ENCODE measurements at regions not wholly inside any gene's neighbourhood (a gene's known extent, or its start where the extent isn't known, plus 50 kb on each side); places are given as distances from the start of the nearest gene placed in this dataset.

- no peaks in the 10 kb centered on the region for H3K4me1 ChIP-seq (ENCODE audit: control insufficient read depth in 2 of 2, insufficient read depth in 2 of 2, low read length in 2 of 2)
- no peaks in the 10 kb centered on the region for H3K36me3 ChIP-seq (ENCODE audit: control insufficient read depth in 2 of 2, insufficient read depth in 2 of 2, low read length in 2 of 2)
- no peaks in the 10 kb centered on the region for H3K9me3 ChIP-seq (ENCODE audit: control insufficient read depth in 2 of 2, low read length in 2 of 2)
- no peaks in the 10 kb centered on the region for H3K27me3 ChIP-seq (ENCODE audit: control insufficient read depth in 2 of 2, insufficient read depth in 2 of 2, low read length in 2 of 2)
- H3K9ac ChIP-seq (ENCODE audit: low read depth in 1 of 2, low read length in 2 of 2) = no peak overlapping the region
- no peak overlapping the region for H3K27ac ChIP-seq (ENCODE audit: low read depth in 2 of 2, low read length in 2 of 2)
- no peak overlapping the region for H3K4me3 ChIP-seq (ENCODE audit: low read length in 2 of 2)
Observed at GRCh38 chr10:105506262-105506661, 865.2 kb downstream of the SORCS3 start.

GRCh38 chr10:105503714-105504113 is 862.6 kb downstream of the SORCS3 start:
- Histone ChIP-seq H3K9ac (ENCODE audit: low read depth in 1 of 2, low read length in 2 of 2) (no peak overlapping the region), H3K4me3 (ENCODE audit: low read length in 2 of 2) (no peak overlapping the region), H3K36me3 (ENCODE audit: control insufficient read depth in 2 of 2, insufficient read depth in 2 of 2, low read length in 2 of 2) (no peaks in the 10 kb centered on the region), H3K4me1 (ENCODE audit: control insufficient read depth in 2 of 2, insufficient read depth in 2 of 2, low read length in 2 of 2) (no peaks in the 10 kb centered on the region), H3K27me3 (ENCODE audit: control insufficient read depth in 2 of 2, insufficient read depth in 2 of 2, low read length in 2 of 2) (no peaks in the 10 kb centered on the region), H3K9me3 (ENCODE audit: control insufficient read depth in 2 of 2, low read length in 2 of 2) (no peaks in the 10 kb centered on the region), H3K27ac (ENCODE audit: low read depth in 2 of 2, low read length in 2 of 2) (no peak overlapping the region)

- no peaks in the 10 kb centered on the region for H3K27me3 ChIP-seq (ENCODE audit: control insufficient read depth in 2 of 2, insufficient read depth in 2 of 2, low read length in 2 of 2)
- no peak overlapping the region for H3K4me3 ChIP-seq (ENCODE audit: low read length in 2 of 2)
- H3K9ac ChIP-seq (ENCODE audit: low read depth in 1 of 2, low read length in 2 of 2) = no peak overlapping the region
- no peaks in the 10 kb centered on the region for H3K4me1 ChIP-seq (ENCODE audit: control insufficient read depth in 2 of 2, insufficient read depth in 2 of 2, low read length in 2 of 2)
- no peaks in the 10 kb centered on the region for H3K36me3 ChIP-seq (ENCODE audit: control insufficient read depth in 2 of 2, insufficient read depth in 2 of 2, low read length in 2 of 2)
- H3K9me3 ChIP-seq (ENCODE audit: control insufficient read depth in 2 of 2, low read length in 2 of 2) = no peaks in the 10 kb centered on the region
- H3K27ac ChIP-seq (ENCODE audit: low read depth in 2 of 2, low read length in 2 of 2) = no peak overlapping the region
Observed at GRCh38 chr10:105502058-105502457, 861.0 kb downstream of the SORCS3 start.

- Histone ChIP-seq H3K4me3 (ENCODE audit: low read length in 2 of 2) (no peak overlapping the region), H3K27me3 (ENCODE audit: control insufficient read depth in 2 of 2, insufficient read depth in 2 of 2, low read length in 2 of 2) (no peaks in the 10 kb centered on the region), H3K36me3 (ENCODE audit: control insufficient read depth in 2 of 2, insufficient read depth in 2 of 2, low read length in 2 of 2) (no peaks in the 10 kb centered on the region), H3K27ac (ENCODE audit: low read depth in 2 of 2, low read length in 2 of 2) (no peak overlapping the region), H3K4me1 (ENCODE audit: control insufficient read depth in 2 of 2, insufficient read depth in 2 of 2, low read length in 2 of 2) (no peaks in the 10 kb centered on the region), H3K9ac (ENCODE audit: low read depth in 1 of 2, low read length in 2 of 2) (no peak overlapping the region), H3K9me3 (ENCODE audit: control insufficient read depth in 2 of 2, low read length in 2 of 2) (no peaks in the 10 kb centered on the region)
Observed at GRCh38 chr10:105494944-105495343, 853.9 kb downstream of the SORCS3 start.

- H3K27ac ChIP-seq (ENCODE audit: low read depth in 2 of 2, low read length in 2 of 2) = no peak overlapping the region
- H3K9ac ChIP-seq (ENCODE audit: low read depth in 1 of 2, low read length in 2 of 2) = no peak overlapping the region
- H3K4me1 ChIP-seq (ENCODE audit: control insufficient read depth in 2 of 2, insufficient read depth in 2 of 2, low read length in 2 of 2) = no peaks in the 10 kb centered on the region
- H3K9me3 ChIP-seq (ENCODE audit: control insufficient read depth in 2 of 2, low read length in 2 of 2) = no peaks in the 10 kb centered on the region
- H3K36me3 ChIP-seq (ENCODE audit: control insufficient read depth in 2 of 2, insufficient read depth in 2 of 2, low read length in 2 of 2) = no peaks in the 10 kb centered on the region
- H3K4me3 ChIP-seq (ENCODE audit: low read length in 2 of 2) = no peak overlapping the region
- H3K27me3 ChIP-seq (ENCODE audit: control insufficient read depth in 2 of 2, insufficient read depth in 2 of 2, low read length in 2 of 2) = no peaks in the 10 kb centered on the region
Observed at GRCh38 chr10:105494303-105494702, 853.2 kb downstream of the SORCS3 start.

GRCh38 chr10:105473170-105473569 is 832.1 kb downstream of the SORCS3 start:
- Histone ChIP-seq H3K9ac (ENCODE audit: low read depth in 1 of 2, low read length in 2 of 2) (no peak overlapping the region), H3K27ac (ENCODE audit: low read depth in 2 of 2, low read length in 2 of 2) (no peak overlapping the region), H3K27me3 (ENCODE audit: control insufficient read depth in 2 of 2, insufficient read depth in 2 of 2, low read length in 2 of 2) (no peaks in the 10 kb centered on the region), H3K9me3 (ENCODE audit: control insufficient read depth in 2 of 2, low read length in 2 of 2) (no peaks in the 10 kb centered on the region), H3K4me3 (ENCODE audit: low read length in 2 of 2) (no peak overlapping the region), H3K36me3 (ENCODE audit: control insufficient read depth in 2 of 2, insufficient read depth in 2 of 2, low read length in 2 of 2) (no peaks in the 10 kb centered on the region), H3K4me1 (ENCODE audit: control insufficient read depth in 2 of 2, insufficient read depth in 2 of 2, low read length in 2 of 2) (no peaks in the 10 kb centered on the region)

GRCh38 chr10:105468759-105469158 is 827.7 kb downstream of the SORCS3 start:
- Histone ChIP-seq H3K27me3 (ENCODE audit: control insufficient read depth in 2 of 2, insufficient read depth in 2 of 2, low read length in 2 of 2) (no peaks in the 10 kb centered on the region), H3K9me3 (ENCODE audit: control insufficient read depth in 2 of 2, low read length in 2 of 2) (no peaks in the 10 kb centered on the region), H3K4me3 (ENCODE audit: low read length in 2 of 2) (no peak overlapping the region), H3K27ac (ENCODE audit: low read depth in 2 of 2, low read length in 2 of 2) (no peak overlapping the region), H3K9ac (ENCODE audit: low read depth in 1 of 2, low read length in 2 of 2) (no peak overlapping the region), H3K36me3 (ENCODE audit: control insufficient read depth in 2 of 2, insufficient read depth in 2 of 2, low read length in 2 of 2) (no peaks in the 10 kb centered on the region), H3K4me1 (ENCODE audit: control insufficient read depth in 2 of 2, insufficient read depth in 2 of 2, low read length in 2 of 2) (no peaks in the 10 kb centered on the region)

- Histone ChIP-seq H3K9ac (ENCODE audit: low read depth in 1 of 2, low read length in 2 of 2) (no peak overlapping the region), H3K4me1 (ENCODE audit: control insufficient read depth in 2 of 2, insufficient read depth in 2 of 2, low read length in 2 of 2) (no peaks in the 10 kb centered on the region), H3K27ac (ENCODE audit: low read depth in 2 of 2, low read length in 2 of 2) (no peak overlapping the region), H3K9me3 (ENCODE audit: control insufficient read depth in 2 of 2, low read length in 2 of 2) (peaks cover 0 to 3% of the 10 kb centered on the region in 2 donors), H3K4me3 (ENCODE audit: low read length in 2 of 2) (no peak overlapping the region), H3K36me3 (ENCODE audit: control insufficient read depth in 2 of 2, insufficient read depth in 2 of 2, low read length in 2 of 2) (no peaks in the 10 kb centered on the region), H3K27me3 (ENCODE audit: control insufficient read depth in 2 of 2, insufficient read depth in 2 of 2, low read length in 2 of 2) (no peaks in the 10 kb centered on the region)
Observed at GRCh38 chr10:105466521-105466920, 825.4 kb downstream of the SORCS3 start.

GRCh38 chr10:105434970-105435369 is 793.9 kb downstream of the SORCS3 start:
- no peak overlapping the region for H3K9ac ChIP-seq (ENCODE audit: low read depth in 1 of 2, low read length in 2 of 2)
- H3K36me3 ChIP-seq (ENCODE audit: control insufficient read depth in 2 of 2, insufficient read depth in 2 of 2, low read length in 2 of 2) = no peaks in the 10 kb centered on the region
- no peak overlapping the region for H3K27ac ChIP-seq (ENCODE audit: low read depth in 2 of 2, low read length in 2 of 2)
- H3K27me3 ChIP-seq (ENCODE audit: control insufficient read depth in 2 of 2, insufficient read depth in 2 of 2, low read length in 2 of 2) = no peaks in the 10 kb centered on the region
- H3K4me3 ChIP-seq (ENCODE audit: low read length in 2 of 2) = no peak overlapping the region
- no peaks in the 10 kb centered on the region for H3K9me3 ChIP-seq (ENCODE audit: control insufficient read depth in 2 of 2, low read length in 2 of 2)
- H3K4me1 ChIP-seq (ENCODE audit: control insufficient read depth in 2 of 2, insufficient read depth in 2 of 2, low read length in 2 of 2) = no peaks in the 10 kb centered on the region

- Histone ChIP-seq H3K4me1 (ENCODE audit: control insufficient read depth in 2 of 2, insufficient read depth in 2 of 2, low read length in 2 of 2) (no peaks in the 10 kb centered on the region), H3K9me3 (ENCODE audit: control insufficient read depth in 2 of 2, low read length in 2 of 2) (no peaks in the 10 kb centered on the region), H3K27ac (ENCODE audit: low read depth in 2 of 2, low read length in 2 of 2) (no peak overlapping the region), H3K27me3 (ENCODE audit: control insufficient read depth in 2 of 2, insufficient read depth in 2 of 2, low read length in 2 of 2) (no peaks in the 10 kb centered on the region), H3K9ac (ENCODE audit: low read depth in 1 of 2, low read length in 2 of 2) (no peak overlapping the region), H3K36me3 (ENCODE audit: control insufficient read depth in 2 of 2, insufficient read depth in 2 of 2, low read length in 2 of 2) (no peaks in the 10 kb centered on the region), H3K4me3 (ENCODE audit: low read length in 2 of 2) (no peak overlapping the region)
Observed at GRCh38 chr10:105413997-105414396, 772.9 kb downstream of the SORCS3 start.

GRCh38 chr10:105409370-105409769 is 768.3 kb downstream of the SORCS3 start:
- no peaks in the 10 kb centered on the region for H3K36me3 ChIP-seq (ENCODE audit: control insufficient read depth in 2 of 2, insufficient read depth in 2 of 2, low read length in 2 of 2)
- no peaks in the 10 kb centered on the region for H3K4me1 ChIP-seq (ENCODE audit: control insufficient read depth in 2 of 2, insufficient read depth in 2 of 2, low read length in 2 of 2)
- no peak overlapping the region for H3K4me3 ChIP-seq (ENCODE audit: low read length in 2 of 2)
- H3K27ac ChIP-seq (ENCODE audit: low read depth in 2 of 2, low read length in 2 of 2) = no peak overlapping the region
- no peak overlapping the region for H3K9ac ChIP-seq (ENCODE audit: low read depth in 1 of 2, low read length in 2 of 2)
- no peaks in the 10 kb centered on the region for H3K27me3 ChIP-seq (ENCODE audit: control insufficient read depth in 2 of 2, insufficient read depth in 2 of 2, low read length in 2 of 2)
- H3K9me3 ChIP-seq (ENCODE audit: control insufficient read depth in 2 of 2, low read length in 2 of 2) = no peaks in the 10 kb centered on the region

Measured in mucosa of rectum (tissue), 2 donors.